Skeletal muscle satellite cell (primary cell): ENCODE measurements at regions not wholly inside any gene's neighbourhood (a gene's known extent, or its start where the extent isn't known, plus 50 kb on each side); places are given as distances from the start of the nearest gene placed in this dataset.

Experiments
- H3K27me3 ChIP-seq: 2 replicates; pipeline ENCODE4 v1.7.0; 2013; ENCODE audit warnings: low read length; ENCODE audit not compliant: control insufficient read depth, insufficient read depth
- H3K36me3 ChIP-seq: 2 replicates; pipeline ENCODE4 v1.7.0; 2013; ENCODE audit warnings: mild to moderate bottlenecking, control low read depth, low read length; ENCODE audit not compliant: insufficient read depth
- H3K4me1 ChIP-seq: 2 replicates; pipeline ENCODE4 v1.7.0; 2013; ENCODE audit warnings: low read length; ENCODE audit not compliant: control insufficient read depth, insufficient read depth
- H3K4me2 ChIP-seq: 2 replicates; pipeline ENCODE4 v1.7.0; 2013; ENCODE audit warnings: mild to moderate bottlenecking, low read length
- H3K4me3 ChIP-seq: 2 replicates; pipeline ENCODE4 v1.7.0; 2013; ENCODE audit warnings: low read length
- H3K9ac ChIP-seq: 2 replicates; pipeline ENCODE4 v1.7.0; 2013; ENCODE audit warnings: mild to moderate bottlenecking, low read depth, low read length, moderate library complexity
- H3K9me3 ChIP-seq: replicated peaks from 2 replicates; pipeline ENCODE4 v1.7.0; 2013; ENCODE audit warnings: mild to moderate bottlenecking, control low read depth, low read length

GRCh38 chr18:53920312-53921075 is 304.0 kb downstream of the MBD2 start:
- no peaks in the 10 kb centered on the region for H3K36me3 ChIP-seq
- H3K4me1 ChIP-seq = no peaks in the 10 kb centered on the region
- H3K9me3 ChIP-seq = no peaks in the 10 kb centered on the region
- no peak overlapping the region for H3K4me2 ChIP-seq
- H3K9ac ChIP-seq = no peak overlapping the region
- H3K27me3 ChIP-seq = no peaks in the 10 kb centered on the region
- H3K4me3 ChIP-seq = no peak overlapping the region

DNA sequence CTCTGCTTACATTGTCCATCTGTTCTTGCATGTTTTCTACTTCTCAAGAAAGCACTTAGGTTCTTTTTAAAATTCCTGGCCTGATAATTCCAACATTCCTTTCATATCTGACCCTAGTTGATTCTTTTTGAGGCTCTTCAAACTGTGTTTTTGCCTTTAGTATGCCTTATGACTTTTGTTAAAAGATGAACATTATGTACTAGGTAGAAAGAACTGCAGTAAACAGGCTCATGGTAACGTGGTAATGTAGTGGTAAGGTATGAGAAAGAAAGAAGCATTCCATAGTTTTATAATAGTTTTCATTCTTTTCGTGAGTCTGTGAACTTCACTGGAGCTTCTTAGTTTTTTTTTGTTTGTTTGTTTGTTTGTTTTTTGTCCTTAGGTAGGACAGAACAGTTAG is 306.4 kb downstream of the MBD2 start:
- H3K4me2 ChIP-seq = no peak overlapping the region
- H3K27me3 ChIP-seq = no peaks in the 10 kb centered on the region
- H3K4me1 ChIP-seq = no peaks in the 10 kb centered on the region
- no peak overlapping the region for H3K4me3 ChIP-seq
- H3K9ac ChIP-seq = no peak overlapping the region
- no peaks in the 10 kb centered on the region for H3K36me3 ChIP-seq
- H3K9me3 ChIP-seq = no peaks in the 10 kb centered on the region

DNA sequence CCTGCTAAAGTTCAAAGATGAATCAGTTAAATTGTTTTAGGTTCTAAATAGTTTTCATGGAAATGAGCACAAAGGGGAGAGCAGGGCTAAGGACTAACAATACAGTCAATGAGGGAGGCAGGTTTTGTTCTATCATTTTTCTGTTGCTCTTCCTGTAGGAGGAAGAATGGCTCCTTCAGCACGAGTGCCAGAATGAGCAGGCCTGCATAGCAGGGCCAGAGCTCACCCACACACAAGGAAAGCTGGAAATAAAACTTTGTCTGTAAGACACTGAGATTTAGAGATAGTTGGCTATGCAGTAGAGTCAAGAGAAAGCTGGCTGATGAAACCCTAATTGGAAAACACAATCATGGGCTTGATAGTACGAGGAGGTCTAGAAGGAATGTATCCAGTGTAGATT is 313.3 kb downstream of the MBD2 start:
- Histone ChIP-seq H3K4me1 (no peaks in the 10 kb centered on the region), H3K27me3 (no peaks in the 10 kb centered on the region), H3K36me3 (no peaks in the 10 kb centered on the region), H3K9me3 (no peaks in the 10 kb centered on the region), H3K4me3 (no peak overlapping the region), H3K9ac (no peak overlapping the region), H3K4me2 (no peak overlapping the region)

- Histone ChIP-seq H3K4me1 (no peaks in the 10 kb centered on the region), H3K4me3 (no peak overlapping the region), H3K36me3 (no peaks in the 10 kb centered on the region), H3K9me3 (no peaks in the 10 kb centered on the region), H3K27me3 (no peaks in the 10 kb centered on the region), H3K9ac (no peak overlapping the region), H3K4me2 (no peak overlapping the region)
Measured at GRCh38 chr18:53909668-53910067, 314.8 kb downstream of the MBD2 start.

GRCh38 chr18:53907921-53908320 is 316.5 kb downstream of the MBD2 start:
- Histone ChIP-seq H3K4me2 (no peak overlapping the region), H3K9ac (no peak overlapping the region), H3K9me3 (no peaks in the 10 kb centered on the region), H3K27me3 (no peaks in the 10 kb centered on the region), H3K4me3 (no peak overlapping the region), H3K36me3 (no peaks in the 10 kb centered on the region), H3K4me1 (no peaks in the 10 kb centered on the region)

- H3K4me1 ChIP-seq = no peaks in the 10 kb centered on the region
- no peak overlapping the region for H3K4me3 ChIP-seq
- no peaks in the 10 kb centered on the region for H3K9me3 ChIP-seq
- H3K27me3 ChIP-seq = no peaks in the 10 kb centered on the region
- H3K9ac ChIP-seq = no peak overlapping the region
- H3K4me2 ChIP-seq = no peak overlapping the region
- no peaks in the 10 kb centered on the region for H3K36me3 ChIP-seq
Measured at GRCh38 chr18:53906681-53907080, 317.8 kb downstream of the MBD2 start.

DNA sequence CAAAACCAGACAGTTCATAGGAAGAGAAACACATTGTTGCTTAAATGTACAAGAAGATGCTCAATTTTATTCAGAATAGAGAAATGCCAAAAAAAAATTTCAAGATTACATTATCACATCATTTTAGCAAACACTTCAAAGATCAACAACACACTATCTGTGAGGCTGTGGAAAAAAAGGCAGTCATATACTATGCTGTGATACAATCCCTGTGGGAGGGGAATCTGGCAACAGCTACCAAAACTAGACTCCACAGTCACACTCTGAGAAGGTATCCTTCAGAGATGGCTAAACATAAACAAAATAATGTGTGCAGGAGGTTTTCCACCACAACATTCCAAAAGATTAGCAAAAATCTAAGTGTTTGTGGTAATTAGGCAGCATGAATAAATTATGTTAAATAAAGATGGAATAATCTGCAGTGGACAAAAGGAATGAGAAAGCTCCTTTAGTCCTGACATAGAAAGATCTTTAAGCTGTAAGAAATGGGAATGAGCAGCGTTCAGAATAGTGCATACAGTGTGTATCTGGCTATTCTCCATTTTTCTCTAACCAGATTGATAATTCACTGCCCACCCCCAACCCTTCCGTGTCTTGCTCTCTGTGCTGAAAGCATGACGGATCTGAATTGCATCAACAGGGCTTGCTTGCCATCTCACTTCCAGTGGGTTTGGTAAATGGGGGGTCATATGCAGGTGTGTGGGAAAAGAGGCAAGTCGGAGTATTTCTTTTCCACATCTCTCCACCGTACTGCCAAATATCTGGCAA is 329.6 kb downstream of the MBD2 start:
- no peaks in the 10 kb centered on the region for H3K9me3 ChIP-seq
- no peaks in the 10 kb centered on the region for H3K4me1 ChIP-seq
- no peak overlapping the region for H3K9ac ChIP-seq
- H3K4me2 ChIP-seq = no peak overlapping the region
- no peak overlapping the region for H3K4me3 ChIP-seq
- no peaks in the 10 kb centered on the region for H3K36me3 ChIP-seq
- H3K27me3 ChIP-seq = no peaks in the 10 kb centered on the region

- Histone ChIP-seq H3K36me3 (no peaks in the 10 kb centered on the region), H3K4me1 (no peaks in the 10 kb centered on the region), H3K4me2 (no peak overlapping the region), H3K9me3 (no peaks in the 10 kb centered on the region), H3K4me3 (no peak overlapping the region), H3K27me3 (no peaks in the 10 kb centered on the region), H3K9ac (no peak overlapping the region)
Measured at GRCh38 chr18:53887447-53887846, 337.0 kb downstream of the MBD2 start.

GRCh38 chr18:53886058-53886457 is 338.4 kb downstream of the MBD2 start:
- Histone ChIP-seq H3K36me3 (no peaks in the 10 kb centered on the region), H3K27me3 (no peaks in the 10 kb centered on the region), H3K4me3 (no peak overlapping the region), H3K4me1 (no peaks in the 10 kb centered on the region), H3K4me2 (no peak overlapping the region), H3K9me3 (no peaks in the 10 kb centered on the region), H3K9ac (no peak overlapping the region)

DNA sequence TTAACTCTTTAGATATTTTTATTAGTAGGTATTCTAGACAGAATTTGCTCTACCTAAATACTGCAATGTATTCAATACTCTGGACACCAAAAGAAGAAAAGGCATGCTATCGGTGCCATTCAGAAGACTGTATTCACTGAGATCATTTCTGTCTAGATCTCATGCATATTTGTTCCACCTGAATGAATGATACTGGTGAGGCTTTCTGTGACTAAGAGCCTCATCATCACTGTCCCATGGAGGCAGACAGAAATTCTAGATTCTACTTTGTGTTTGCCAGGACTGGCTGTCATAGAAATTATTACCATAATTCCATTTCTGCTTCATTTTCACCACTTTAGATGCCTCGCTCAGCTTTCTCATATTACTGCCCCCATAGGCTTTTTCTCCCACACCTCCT is 340.7 kb downstream of the MBD2 start:
- no peaks in the 10 kb centered on the region for H3K36me3 ChIP-seq
- no peaks in the 10 kb centered on the region for H3K9me3 ChIP-seq
- H3K27me3 ChIP-seq = no peaks in the 10 kb centered on the region
- no peak overlapping the region for H3K4me3 ChIP-seq
- H3K4me2 ChIP-seq = no peak overlapping the region
- no peak overlapping the region for H3K9ac ChIP-seq
- no peaks in the 10 kb centered on the region for H3K4me1 ChIP-seq

- H3K4me2 ChIP-seq = no peak overlapping the region
- H3K27me3 ChIP-seq = no peaks in the 10 kb centered on the region
- no peak overlapping the region for H3K4me3 ChIP-seq
- H3K9me3 ChIP-seq = no peaks in the 10 kb centered on the region
- no peaks in the 10 kb centered on the region for H3K4me1 ChIP-seq
- H3K9ac ChIP-seq = no peak overlapping the region
- no peaks in the 10 kb centered on the region for H3K36me3 ChIP-seq
Measured at GRCh38 chr18:53874103-53874502, 350.4 kb downstream of the MBD2 start.

GRCh38 chr18:53864770-53865169 is 359.7 kb downstream of the MBD2 start:
- no peak overlapping the region for H3K9ac ChIP-seq
- H3K4me1 ChIP-seq = no peaks in the 10 kb centered on the region
- no peaks in the 10 kb centered on the region for H3K9me3 ChIP-seq
- no peak overlapping the region for H3K4me2 ChIP-seq
- no peak overlapping the region for H3K4me3 ChIP-seq
- H3K36me3 ChIP-seq = no peaks in the 10 kb centered on the region
- no peaks in the 10 kb centered on the region for H3K27me3 ChIP-seq
